Neural progenitor cell (in vitro differentiated cells): ENCODE measurements at regions not wholly inside any gene's neighbourhood (a gene's known extent, or its start where the extent isn't known, plus 50 kb on each side); places are given as distances from the start of the nearest gene placed in this dataset.

Experiments
- DNase-seq: peaks from one replicate; pipeline ENCODE4 v3.0.0-alpha.2; 2016; ENCODE audit warnings: low spot score
- H2AFZ ChIP-seq: fragments of 200-600 bp; sonication (generic); replicated peaks from 2 replicates; pipeline ENCODE4 v1.6.1; 2016; ENCODE audit warnings: antibody characterized with exemption
- H3F3A ChIP-seq: fragments of 200-600 bp; sonication (generic); 2 replicates; pipeline ENCODE4 v1.6.1; 2016; ENCODE audit warnings: antibody characterized with exemption, low read depth
- H3K27ac ChIP-seq: fragments of 200-600 bp; sonication (generic); 2 replicates; pipeline ENCODE4 v1.5.1; 2016; ENCODE audit warnings: mild to moderate bottlenecking
- H3K27me3 ChIP-seq: fragments of 200-600 bp; sonication (generic); 2 replicates; pipeline ENCODE4 v1.6.1; 2016; ENCODE audit warnings: mild to moderate bottlenecking, moderate library complexity
- H3K36me3 ChIP-seq: fragments of 200-600 bp; sonication (generic); 2 replicates; pipeline ENCODE4 v1.5.1; 2016
- H3K4me1 ChIP-seq: fragments of 200-600 bp; sonication (generic); 2 replicates; pipeline ENCODE4 v1.6.1; 2016; ENCODE audit warnings: mixed run types
- H3K4me2 ChIP-seq: fragments of 200-600 bp; sonication (generic); 2 replicates; pipeline ENCODE4 v1.6.1; 2016
- H3K4me3 ChIP-seq: fragments of 200-600 bp; sonication (generic); 2 replicates; pipeline ENCODE4 v1.5.1; 2016
- H3K79me2 ChIP-seq: fragments of 200-600 bp; sonication (generic); 2 replicates; pipeline ENCODE4 v1.6.1; 2016; ENCODE audit warnings: low read depth
- H3K9ac ChIP-seq: fragments of 200-600 bp; sonication (generic); 2 replicates; pipeline ENCODE4 v1.6.1; 2016
- H3K9me3 ChIP-seq: fragments of 200-600 bp; sonication (generic); 2 replicates; pipeline ENCODE4 v1.5.1; 2016; ENCODE audit warnings: low read depth
- H4K20me1 ChIP-seq: fragments of 200-600 bp; sonication (generic); 2 replicates; pipeline ENCODE4 v1.6.1; 2016; ENCODE audit warnings: low read depth
- H3K27ac Mint-ChIP-seq: 3 replicates; pipeline ENCODE4 v1.8.0; 2021; ENCODE audit warnings: mixed read lengths
- H3K27me3 Mint-ChIP-seq: 2 replicates; pipeline ENCODE4 v1.8.0; 2022; ENCODE audit warnings: low read depth, mild to moderate bottlenecking, inconsistent platforms, moderate library complexity, mixed read lengths; ENCODE audit not compliant: insufficient read depth
- H3K36me3 Mint-ChIP-seq: 3 replicates; pipeline ENCODE4 v1.8.0; 2021; ENCODE audit warnings: mixed read lengths
- H3K4me1 Mint-ChIP-seq: 3 replicates; pipeline ENCODE4 v1.8.0; 2021; ENCODE audit warnings: mixed read lengths
- H3K4me3 Mint-ChIP-seq: 3 replicates; pipeline ENCODE4 v1.8.0; 2021; ENCODE audit warnings: mild to moderate bottlenecking, moderate library complexity, mixed read lengths
- H3K9me3 Mint-ChIP-seq: 3 replicates; pipeline ENCODE4 v1.8.0; 2020; ENCODE audit warnings: mixed read lengths
- EZH2 ChIP-seq: fragments of 200-600 bp; sonication (generic); IDR thresholded peaks from 2 replicates; pipeline ENCODE4 v1.6.1; 2017; ENCODE audit warnings: antibody characterized with exemption, mild to moderate bottlenecking, moderate library complexity
- EZH2phosphoT487 ChIP-seq: fragments of 200-600 bp; sonication (generic); IDR thresholded peaks from 2 replicates; pipeline ENCODE4 v1.6.1; 2017; ENCODE audit warnings: antibody characterized with exemption
- TF ChIP-seq, protein P1 (sequence below): fragments of 200-600 bp; sonication (generic); IDR thresholded peaks from 2 replicates; pipeline ENCODE4 v1.5.1; 2017; ENCODE audit warnings: antibody characterized with exemption, mild to moderate bottlenecking

GRCh38 chr4:59120287-59120814 is 2010.2 kb upstream of the IGFBP7 start:
- H3K27ac Mint-ChIP-seq: no peak overlapping the region
- no peaks in the 10 kb centered on the region for H3K9me3 Mint-ChIP-seq
- no peak overlapping the region for H3K4me2 ChIP-seq
- H3K4me3 Mint-ChIP-seq: no peak overlapping the region
- H3K9me3 ChIP-seq: no peaks in the 10 kb centered on the region
- no peak overlapping the region for H3K9ac ChIP-seq
- peak overlapping the region; percentile 71 for H2AFZ ChIP-seq
- no peaks in the 10 kb centered on the region for H3K27me3 ChIP-seq
- no peaks in the 10 kb centered on the region for H3K4me1 ChIP-seq
- H3K4me3 ChIP-seq: no peak overlapping the region
- no peaks in the 10 kb centered on the region for H3K36me3 Mint-ChIP-seq
- H3F3A ChIP-seq: no peaks in the 10 kb centered on the region
- DNase-seq: no peak
- H3K4me1 Mint-ChIP-seq: peaks cover 5% of the 10 kb centered on the region
- H3K79me2 ChIP-seq: no peaks in the 10 kb centered on the region
- TF ChIP-seq EZH2 (no peak), EZH2phosphoT487 (no peak)
- TF ChIP-seq, protein P1, sequence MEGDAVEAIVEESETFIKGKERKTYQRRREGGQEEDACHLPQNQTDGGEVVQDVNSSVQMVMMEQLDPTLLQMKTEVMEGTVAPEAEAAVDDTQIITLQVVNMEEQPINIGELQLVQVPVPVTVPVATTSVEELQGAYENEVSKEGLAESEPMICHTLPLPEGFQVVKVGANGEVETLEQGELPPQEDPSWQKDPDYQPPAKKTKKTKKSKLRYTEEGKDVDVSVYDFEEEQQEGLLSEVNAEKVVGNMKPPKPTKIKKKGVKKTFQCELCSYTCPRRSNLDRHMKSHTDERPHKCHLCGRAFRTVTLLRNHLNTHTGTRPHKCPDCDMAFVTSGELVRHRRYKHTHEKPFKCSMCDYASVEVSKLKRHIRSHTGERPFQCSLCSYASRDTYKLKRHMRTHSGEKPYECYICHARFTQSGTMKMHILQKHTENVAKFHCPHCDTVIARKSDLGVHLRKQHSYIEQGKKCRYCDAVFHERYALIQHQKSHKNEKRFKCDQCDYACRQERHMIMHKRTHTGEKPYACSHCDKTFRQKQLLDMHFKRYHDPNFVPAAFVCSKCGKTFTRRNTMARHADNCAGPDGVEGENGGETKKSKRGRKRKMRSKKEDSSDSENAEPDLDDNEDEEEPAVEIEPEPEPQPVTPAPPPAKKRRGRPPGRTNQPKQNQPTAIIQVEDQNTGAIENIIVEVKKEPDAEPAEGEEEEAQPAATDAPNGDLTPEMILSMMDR: no peak
- no peaks in the 10 kb centered on the region for H4K20me1 ChIP-seq
- no peak overlapping the region for H3K27ac ChIP-seq
- H3K27me3 Mint-ChIP-seq: no peaks in the 10 kb centered on the region
- H3K36me3 ChIP-seq: no peaks in the 10 kb centered on the region

DNA sequence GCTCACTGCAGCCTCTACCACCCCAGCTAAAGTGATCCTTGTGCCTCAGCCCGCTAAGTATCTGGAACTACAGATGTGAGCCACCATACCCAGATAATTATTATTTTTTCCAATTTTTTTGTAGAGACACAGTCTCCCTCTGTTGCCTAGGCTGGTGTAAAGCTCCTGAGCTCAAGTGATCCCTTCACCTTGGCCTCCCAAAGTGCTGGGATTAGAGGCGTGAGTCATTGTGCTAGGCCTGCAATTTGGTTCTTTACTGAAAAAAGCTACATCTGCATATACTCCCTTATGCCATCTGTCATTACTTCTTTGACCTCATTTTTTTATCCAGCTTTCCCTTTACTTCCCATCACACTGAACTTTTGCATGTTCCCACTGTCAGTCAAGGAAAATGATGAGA is 2012.4 kb upstream of the IGFBP7 start:
- TF ChIP-seq, protein P1: no peak
- TF ChIP-seq EZH2phosphoT487 (no peak), EZH2 (no peak)
- Histone ChIP-seq H3K36me3 (no peaks in the 10 kb centered on the region), H3K9ac (no peak overlapping the region), H3K4me2 (no peak overlapping the region), H3K27ac (no peak overlapping the region), H2AFZ (no peak overlapping the region), H3K4me3 (no peak overlapping the region), H3F3A (no peaks in the 10 kb centered on the region), H3K4me1 (no peaks in the 10 kb centered on the region), H3K27me3 (no peaks in the 10 kb centered on the region), H3K79me2 (no peaks in the 10 kb centered on the region), H3K9me3 (no peaks in the 10 kb centered on the region), H4K20me1 (no peaks in the 10 kb centered on the region)
- Mint-ChIP-seq H3K4me1 (peaks cover 5% of the 10 kb centered on the region), H3K27me3 (no peaks in the 10 kb centered on the region), H3K9me3 (no peaks in the 10 kb centered on the region), H3K36me3 (no peaks in the 10 kb centered on the region), H3K27ac (no peak overlapping the region), H3K4me3 (no peak overlapping the region)
- DNase-seq: no peak

DNA sequence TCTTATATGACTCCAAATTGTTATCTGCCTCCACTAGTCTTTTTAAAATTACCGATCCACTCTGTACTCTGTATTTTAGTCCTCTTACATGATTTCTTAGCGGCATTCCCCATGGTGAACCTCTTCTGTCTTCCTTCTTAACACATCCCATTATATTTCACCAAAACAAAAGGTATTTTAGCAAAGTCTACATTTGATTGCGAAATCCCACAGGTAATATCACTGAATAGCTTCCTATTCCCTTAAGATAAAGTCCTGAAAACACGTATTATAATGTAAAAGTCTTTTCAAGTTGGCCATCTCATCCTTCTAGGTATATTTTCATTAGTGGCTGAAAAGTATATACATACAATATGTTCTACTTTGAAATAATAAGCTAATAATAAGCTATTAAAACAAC is 2016.0 kb upstream of the IGFBP7 start:
- no peaks in the 10 kb centered on the region for H4K20me1 ChIP-seq
- no peaks in the 10 kb centered on the region for H3K27me3 ChIP-seq
- no peak overlapping the region for H3K27ac ChIP-seq
- Mint-ChIP-seq H3K36me3 (no peaks in the 10 kb centered on the region), H3K27me3 (no peaks in the 10 kb centered on the region), H3K4me3 (no peak overlapping the region), H3K27ac (no peak overlapping the region), H3K4me1 (peaks cover 1% of the 10 kb centered on the region), H3K9me3 (no peaks in the 10 kb centered on the region)
- DNase-seq: no peak
- no peak overlapping the region for H2AFZ ChIP-seq
- no peak for TF ChIP-seq EZH2phosphoT487
- TF ChIP-seq, protein P1: no peak
- TF ChIP-seq EZH2: no peak
- no peak overlapping the region for H3K4me3 ChIP-seq
- H3K36me3 ChIP-seq: no peaks in the 10 kb centered on the region
- H3K9me3 ChIP-seq: no peaks in the 10 kb centered on the region
- no peak overlapping the region for H3K4me2 ChIP-seq
- H3K4me1 ChIP-seq: no peaks in the 10 kb centered on the region
- no peaks in the 10 kb centered on the region for H3K79me2 ChIP-seq
- H3K9ac ChIP-seq: no peak overlapping the region
- no peaks in the 10 kb centered on the region for H3F3A ChIP-seq
